ENCODE measurements at regions not wholly inside any gene's neighbourhood (a gene's known extent, or its start where the extent isn't known, plus 50 kb on each side); places are given as distances from the start of the nearest gene placed in this dataset.
A peak's percentile ranks its signal among the peaks of the same experiment; 100 is the strongest.
"Not testable (repeated sequence)": the region's sequence is repeated elsewhere in the genome, so short reads cannot be mapped to it uniquely, and the experiment has no call there.

- not testable (repeated sequence) for DNase-seq
Measured at GRCh38 chrX:71822314-71822713, 59.2 kb downstream of the CXorf49B start.

GRCh38 chrX:71823391-71824057 is 60.4 kb downstream of the CXorf49B start:
- DNase-seq, result no peak

GRCh38 chrX:71828086-71828485 is 64.9 kb downstream of the CXorf49B start:
- no peak for DNase-seq

GRCh38 chrX:71838092-71838491 is 72.6 kb upstream of the NHSL2 start:
- not testable (repeated sequence) for DNase-seq

GRCh38 chrX:71846429-71846828 is 64.2 kb upstream of the NHSL2 start:
- DNase-seq, result no peak

GRCh38 chrX:71852182-71852581 is 58.5 kb upstream of the NHSL2 start:
- no peak for DNase-seq

GRCh38 chrX:71859637-71860036 is 51.0 kb upstream of the NHSL2 start:
- peak; percentile 15 for DNase-seq
